Fibroblast of villous mesenchyme (primary cell): ENCODE measurements at regions not wholly inside any gene's neighbourhood (a gene's known extent, or its start where the extent isn't known, plus 50 kb on each side); places are given as distances from the start of the nearest gene placed in this dataset.

Experiments used
- DNase-seq: peaks from one replicate; pipeline ENCODE4 v3.0.0-alpha.2; 2010; ENCODE audit warnings: low read depth
- H3K4me3 ChIP-seq: 2 replicates; pipeline ENCODE4 v1.5.1; 2011; ENCODE audit warnings: low read depth, mild to moderate bottlenecking, low read length
- TF ChIP-seq, protein P1 (sequence below): IDR thresholded peaks from 2 replicates; pipeline ENCODE4 v1.5.1; 2012; ENCODE audit warnings: low read depth, mild to moderate bottlenecking, low read length; ENCODE audit not compliant: insufficient read depth

DNA sequence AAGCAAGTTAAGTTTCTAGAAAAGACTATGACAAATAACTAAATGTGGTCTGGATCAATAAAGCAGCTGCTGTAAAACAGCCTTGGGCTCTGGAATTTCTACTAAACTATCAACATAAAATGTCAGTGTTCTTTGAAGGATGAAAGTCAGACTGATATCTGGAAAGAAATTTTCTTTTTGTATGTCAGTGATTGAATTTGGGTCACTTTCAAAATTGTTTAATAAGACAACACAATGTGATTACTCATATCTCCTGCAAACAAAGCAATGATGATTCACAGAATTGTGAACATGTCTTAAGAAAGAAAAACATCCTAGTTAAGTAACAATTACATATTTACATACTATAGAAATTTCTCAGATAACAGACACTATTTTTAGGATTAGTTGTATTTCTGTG, 826.4 kb downstream of the PLA2G4A start:
- H3K4me3 ChIP-seq = no peak overlapping the region
- DNase-seq = no peak
- TF ChIP-seq, protein P1, sequence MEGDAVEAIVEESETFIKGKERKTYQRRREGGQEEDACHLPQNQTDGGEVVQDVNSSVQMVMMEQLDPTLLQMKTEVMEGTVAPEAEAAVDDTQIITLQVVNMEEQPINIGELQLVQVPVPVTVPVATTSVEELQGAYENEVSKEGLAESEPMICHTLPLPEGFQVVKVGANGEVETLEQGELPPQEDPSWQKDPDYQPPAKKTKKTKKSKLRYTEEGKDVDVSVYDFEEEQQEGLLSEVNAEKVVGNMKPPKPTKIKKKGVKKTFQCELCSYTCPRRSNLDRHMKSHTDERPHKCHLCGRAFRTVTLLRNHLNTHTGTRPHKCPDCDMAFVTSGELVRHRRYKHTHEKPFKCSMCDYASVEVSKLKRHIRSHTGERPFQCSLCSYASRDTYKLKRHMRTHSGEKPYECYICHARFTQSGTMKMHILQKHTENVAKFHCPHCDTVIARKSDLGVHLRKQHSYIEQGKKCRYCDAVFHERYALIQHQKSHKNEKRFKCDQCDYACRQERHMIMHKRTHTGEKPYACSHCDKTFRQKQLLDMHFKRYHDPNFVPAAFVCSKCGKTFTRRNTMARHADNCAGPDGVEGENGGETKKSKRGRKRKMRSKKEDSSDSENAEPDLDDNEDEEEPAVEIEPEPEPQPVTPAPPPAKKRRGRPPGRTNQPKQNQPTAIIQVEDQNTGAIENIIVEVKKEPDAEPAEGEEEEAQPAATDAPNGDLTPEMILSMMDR = no peak

GRCh38 chr1:187665483-187665882, 836.7 kb downstream of the PLA2G4A start:
- TF ChIP-seq, protein P1 = no peak
- no peak for DNase-seq
- H3K4me3 ChIP-seq = no peak overlapping the region

DNA sequence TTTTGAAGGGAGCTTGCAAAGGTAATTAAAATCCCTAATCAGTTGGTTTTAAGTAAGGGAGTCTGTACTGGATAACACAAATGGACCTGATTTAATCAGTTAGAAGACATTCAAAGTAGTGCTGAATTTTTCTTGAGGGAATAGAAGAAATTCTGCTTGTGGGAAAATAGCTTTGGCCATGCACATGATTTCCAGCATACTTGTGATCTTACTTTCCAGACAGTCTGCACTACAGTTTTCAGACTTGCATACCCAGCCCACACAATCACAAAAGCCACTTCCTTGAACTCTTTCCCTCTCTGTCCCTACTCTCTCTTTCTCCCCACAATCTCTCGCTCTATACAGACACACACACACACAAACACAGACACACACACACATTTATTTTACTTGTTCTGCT, 852.1 kb downstream of the PLA2G4A start:
- TF ChIP-seq, protein P1 = no peak
- no peak overlapping the region for H3K4me3 ChIP-seq
- DNase-seq = peak; percentile 38

GRCh38 chr1:187682112-187682511, 853.4 kb downstream of the PLA2G4A start:
- H3K4me3 ChIP-seq = no peak overlapping the region
- no peak for DNase-seq
- TF ChIP-seq, protein P1 = no peak

GRCh38 chr1:187685333-187685732, 856.6 kb downstream of the PLA2G4A start:
- TF ChIP-seq, protein P1 = no peak
- DNase-seq = peak; percentile 78
- H3K4me3 ChIP-seq = no peak overlapping the region

GRCh38 chr1:187689129-187689528, 860.4 kb downstream of the PLA2G4A start:
- TF ChIP-seq, protein P1 = no peak
- DNase-seq = peak; percentile 56
- H3K4me3 ChIP-seq = no peak overlapping the region

DNA sequence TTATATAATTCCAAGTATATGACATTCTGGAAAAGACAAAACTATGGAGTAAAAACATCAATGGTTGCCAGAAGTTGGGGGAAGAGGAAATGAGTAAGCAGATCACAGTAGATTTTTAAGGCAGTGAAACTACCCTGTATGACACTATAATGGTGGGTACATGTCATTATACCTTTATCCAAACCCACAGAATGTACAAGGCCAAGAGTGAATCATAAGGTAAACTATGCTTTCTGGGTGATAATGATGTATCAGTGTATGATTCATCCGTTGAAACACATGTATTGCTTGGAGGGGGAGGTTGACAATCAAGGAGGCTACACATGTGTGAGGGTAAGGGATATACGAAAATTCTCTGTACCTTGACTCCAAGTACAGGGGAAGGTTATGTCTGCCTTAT, 862.7 kb downstream of the PLA2G4A start:
- no peak overlapping the region for H3K4me3 ChIP-seq
- DNase-seq = peak; percentile 64
- TF ChIP-seq, protein P1 = no peak
